UCSD-AML1 (cell line): ENCODE measurements at regions not wholly inside any gene's neighbourhood (a gene's known extent, or its start where the extent isn't known, plus 50 kb on each side); places are given as distances from the start of the nearest gene placed in this dataset.

Source experiments
- DNase-seq: peaks from one replicate; lab custom pipeline; 2025; ENCODE audit not compliant: unreplicated experiment; lab: John Stamatoyannopoulos, UW

DNA sequence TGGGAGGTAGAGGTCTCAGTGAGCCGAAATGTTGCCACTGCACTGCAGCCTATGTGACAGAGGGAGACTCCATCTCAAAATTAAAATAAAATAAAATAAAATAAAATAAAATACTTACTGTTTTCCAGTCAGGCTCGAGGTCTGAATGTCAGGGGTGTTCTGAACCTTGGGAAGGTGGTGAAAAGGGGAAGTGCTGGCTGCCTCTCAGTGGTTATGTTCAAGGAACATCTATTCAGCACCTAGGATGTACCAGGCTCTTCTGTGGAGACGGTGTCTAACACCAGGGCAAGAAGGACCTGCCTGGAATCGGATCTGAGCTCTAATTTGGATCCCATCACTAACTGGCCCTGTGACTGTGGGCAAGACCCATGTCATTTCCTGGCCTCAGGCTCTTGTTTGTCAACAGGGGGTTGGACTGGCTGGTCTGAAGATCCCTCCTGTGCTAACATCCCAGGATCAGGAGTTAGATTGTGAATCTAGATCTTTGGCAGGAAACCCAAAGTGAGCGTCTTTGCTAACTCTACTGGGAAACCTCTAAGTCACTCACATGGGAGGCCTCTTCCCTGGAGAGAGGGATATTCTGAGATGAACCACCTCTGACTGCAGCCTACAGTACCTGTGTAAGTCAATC is 63.4 kb upstream of the SIRPG start:
- no peak for DNase-seq

DNA sequence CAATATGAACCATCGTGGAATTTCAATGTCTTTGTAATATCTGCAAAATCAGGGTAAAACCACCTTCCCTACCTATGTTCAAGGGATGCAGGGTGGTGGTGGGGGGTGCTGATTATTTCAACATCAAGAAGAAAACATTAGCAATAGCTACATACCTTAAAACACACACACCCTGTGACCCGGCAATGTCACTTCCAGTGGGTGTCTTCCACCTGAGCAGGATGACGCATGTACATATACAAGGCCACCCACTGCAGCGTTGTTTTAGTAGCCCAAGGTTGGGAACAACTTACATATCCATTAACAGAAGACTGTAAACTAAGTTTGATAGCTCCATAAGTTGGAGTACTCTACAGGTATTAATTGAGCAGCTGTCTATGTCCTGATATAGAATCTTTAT is 62.6 kb upstream of the SIRPG start:
- no peak for DNase-seq

GRCh38 chr20:1718604-1719384 is 61.2 kb upstream of the SIRPG start:
- DNase-seq = no peak

DNA sequence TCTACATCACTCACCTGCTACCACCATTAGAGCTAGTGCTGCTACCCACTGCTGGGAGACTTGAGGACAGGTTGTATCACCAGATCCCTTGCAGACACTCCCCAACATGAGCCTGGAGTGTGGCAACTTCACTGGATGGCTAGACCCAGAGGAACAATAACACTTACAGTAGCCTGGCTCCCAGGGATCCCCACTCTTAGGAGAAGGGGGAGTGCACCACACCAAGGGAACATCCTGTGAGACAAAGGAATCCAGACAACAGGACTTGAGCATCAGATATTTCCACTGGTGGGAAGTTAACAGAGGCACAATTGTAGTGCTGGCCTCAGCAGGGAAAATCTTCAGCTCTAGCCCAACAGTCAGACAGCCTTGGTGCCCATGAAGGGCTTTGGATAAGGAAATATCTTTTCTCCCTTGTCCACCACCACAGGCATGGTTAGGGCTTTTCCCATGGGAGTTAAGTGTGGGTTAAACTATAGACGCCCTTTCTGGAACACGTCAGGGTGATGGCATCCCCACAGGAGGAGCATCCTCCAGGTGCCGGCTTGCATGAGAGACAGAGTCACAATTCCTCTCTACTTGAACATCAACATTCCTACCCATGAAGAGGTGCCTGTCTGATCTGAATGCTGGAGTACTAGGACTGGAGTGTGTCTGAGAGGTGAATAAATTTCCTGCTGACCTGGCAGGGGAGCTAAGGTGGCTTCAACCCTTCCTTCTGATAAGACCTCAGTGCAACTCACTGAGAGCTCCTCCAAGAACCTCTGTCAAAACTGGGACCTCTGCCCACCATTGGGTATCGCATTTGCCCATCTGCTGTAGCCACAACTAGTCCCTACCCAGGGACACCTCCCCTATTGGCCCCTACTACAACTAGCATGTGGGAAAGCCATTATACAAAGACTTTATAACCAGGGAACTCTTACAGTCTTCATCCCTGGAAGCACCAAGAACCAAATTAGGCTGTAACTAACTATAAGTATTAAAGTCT is 55.4 kb upstream of the SIRPG start:
- DNase-seq = no peak

- DNase-seq = no peak
These were observed 54.4 kb upstream of the SIRPG start for GRCh38 chr20:1711826-1712601.

DNA sequence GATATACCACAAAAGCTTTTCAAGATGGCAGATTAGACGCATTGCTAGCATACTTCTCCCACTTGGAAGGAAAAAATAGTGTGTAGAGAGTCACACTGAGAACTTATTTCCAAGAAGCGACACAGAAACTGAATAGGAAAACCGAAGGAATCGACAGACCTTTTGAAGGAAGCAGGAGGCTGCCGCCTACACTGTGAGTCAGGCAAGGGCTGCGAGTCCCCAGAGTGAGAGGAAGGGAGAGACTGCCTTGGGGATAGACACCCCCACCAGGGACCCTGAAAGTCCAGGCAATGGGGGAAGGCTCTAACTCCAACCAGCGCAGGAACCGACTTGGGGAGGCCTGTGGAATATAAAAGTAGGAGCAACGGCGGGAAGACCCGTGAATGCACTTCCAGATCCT is 53.7 kb upstream of the SIRPG start:
- DNase-seq = no peak

- no peak for DNase-seq
These were observed 52.9 kb upstream of the SIRPG start for GRCh38 chr20:1710484-1710883.

DNA sequence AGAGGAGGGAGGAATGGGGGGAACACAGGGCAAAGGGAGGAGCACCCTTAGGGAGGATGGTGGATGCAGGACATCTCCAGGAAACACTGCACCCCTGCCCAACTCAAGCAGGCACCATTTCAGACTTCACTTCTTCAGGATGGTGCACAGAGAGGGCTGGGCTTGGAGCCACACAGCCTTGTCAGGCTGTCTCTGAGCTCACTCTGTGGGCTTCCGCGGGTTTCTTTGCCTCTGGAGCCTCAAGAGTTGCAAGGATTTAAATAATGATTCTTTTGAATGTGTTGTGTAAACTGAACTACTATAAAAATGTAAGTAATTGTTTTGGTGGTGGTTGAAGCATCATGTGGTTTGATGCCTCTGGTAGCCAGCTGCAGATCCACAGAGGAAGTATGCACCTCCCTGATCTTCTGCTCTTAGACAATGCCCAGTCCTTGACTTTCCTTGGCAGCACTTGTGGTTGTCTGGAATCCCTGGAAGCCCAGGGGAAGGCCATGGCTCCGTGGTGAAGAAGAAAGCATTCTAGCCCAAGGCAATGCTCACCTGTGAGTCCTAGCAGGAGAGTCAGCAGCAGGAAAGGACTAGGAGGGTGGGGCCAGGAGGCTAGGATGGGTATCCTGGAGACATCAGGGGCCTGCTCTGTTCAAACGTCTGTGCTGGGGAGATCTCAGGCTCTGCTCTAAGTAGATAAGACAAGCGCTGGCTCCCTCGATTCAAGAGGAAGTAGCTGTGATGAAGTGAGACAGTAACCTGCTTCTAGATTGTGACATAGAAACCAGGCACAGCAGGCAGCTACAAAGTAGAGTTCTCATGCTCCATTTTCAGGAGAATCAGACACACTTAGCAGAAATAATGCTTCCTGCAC is 50.2 kb upstream of the SIRPG start:
- DNase-seq = no peak
